HL-60 (cell line): ENCODE measurements at regions not wholly inside any gene's neighbourhood (a gene's known extent, or its start where the extent isn't known, plus 50 kb on each side); places are given as distances from the start of the nearest gene placed in this dataset.

Source experiments
- DNase-seq, 2 experiments: peaks; one replicate each; pipeline ENCODE4 v3.0.0-alpha.2; 2010 to 2020; ENCODE audit warnings: low read depth in 1 of 2, low spot score in 1 of 2
- H3K27ac ChIP-seq: fragments of 250-450 bp; sonication (Bioruptor Pico); replicated peaks from 2 replicates; pipeline ENCODE4 v1.5.1; 2020; ENCODE audit warnings: mild to moderate bottlenecking, moderate library complexity
- H3K27me3 ChIP-seq: fragments of 250-450 bp; sonication (Bioruptor Pico); 2 replicates; pipeline ENCODE4 v1.5.1; 2021; ENCODE audit warnings: mild to moderate bottlenecking, moderate library complexity; ENCODE audit not compliant: insufficient read depth, poor library complexity, severe bottlenecking
- H3K4me3 ChIP-seq: replicated peaks from 2 replicates; pipeline ENCODE4 v1.5.1; 2011; ENCODE audit warnings: mild to moderate bottlenecking, control low read depth, low read length; ENCODE audit not compliant: insufficient read depth
- CTCF ChIP-seq: IDR thresholded peaks from one replicate; pipeline ENCODE4 v1.5.1; 2011; ENCODE audit warnings: low read length, control low read depth, inconsistent platforms; ENCODE audit not compliant: insufficient read depth
- GABPA ChIP-seq: IDR thresholded peaks from 2 replicates; pipeline ENCODE4 v1.6.1; 2012; ENCODE audit warnings: low read depth
- POLR2AphosphoS5 ChIP-seq: IDR thresholded peaks from 2 replicates; pipeline ENCODE4 v1.6.1; 2012; ENCODE audit warnings: low read depth
- SPI1 ChIP-seq: IDR thresholded peaks from 2 replicates; pipeline ENCODE4 v1.6.1; 2012; ENCODE audit warnings: low read depth, mild to moderate bottlenecking, borderline replicate concordance
- TF ChIP-seq, protein P1 (sequence below): IDR thresholded peaks from 2 replicates; pipeline ENCODE4 v1.6.1; 2012; ENCODE audit warnings: low read depth; ENCODE audit not compliant: insufficient replicate concordance

- no peak for DNase-seq
- Histone ChIP-seq H3K27ac (no peak overlapping the region), H3K27me3 (no peaks in the 10 kb centered on the region), H3K4me3 (no peak overlapping the region)
- TF ChIP-seq CTCF: no peak
- no peak for TF ChIP-seq GABPA
- TF ChIP-seq, protein P1, sequence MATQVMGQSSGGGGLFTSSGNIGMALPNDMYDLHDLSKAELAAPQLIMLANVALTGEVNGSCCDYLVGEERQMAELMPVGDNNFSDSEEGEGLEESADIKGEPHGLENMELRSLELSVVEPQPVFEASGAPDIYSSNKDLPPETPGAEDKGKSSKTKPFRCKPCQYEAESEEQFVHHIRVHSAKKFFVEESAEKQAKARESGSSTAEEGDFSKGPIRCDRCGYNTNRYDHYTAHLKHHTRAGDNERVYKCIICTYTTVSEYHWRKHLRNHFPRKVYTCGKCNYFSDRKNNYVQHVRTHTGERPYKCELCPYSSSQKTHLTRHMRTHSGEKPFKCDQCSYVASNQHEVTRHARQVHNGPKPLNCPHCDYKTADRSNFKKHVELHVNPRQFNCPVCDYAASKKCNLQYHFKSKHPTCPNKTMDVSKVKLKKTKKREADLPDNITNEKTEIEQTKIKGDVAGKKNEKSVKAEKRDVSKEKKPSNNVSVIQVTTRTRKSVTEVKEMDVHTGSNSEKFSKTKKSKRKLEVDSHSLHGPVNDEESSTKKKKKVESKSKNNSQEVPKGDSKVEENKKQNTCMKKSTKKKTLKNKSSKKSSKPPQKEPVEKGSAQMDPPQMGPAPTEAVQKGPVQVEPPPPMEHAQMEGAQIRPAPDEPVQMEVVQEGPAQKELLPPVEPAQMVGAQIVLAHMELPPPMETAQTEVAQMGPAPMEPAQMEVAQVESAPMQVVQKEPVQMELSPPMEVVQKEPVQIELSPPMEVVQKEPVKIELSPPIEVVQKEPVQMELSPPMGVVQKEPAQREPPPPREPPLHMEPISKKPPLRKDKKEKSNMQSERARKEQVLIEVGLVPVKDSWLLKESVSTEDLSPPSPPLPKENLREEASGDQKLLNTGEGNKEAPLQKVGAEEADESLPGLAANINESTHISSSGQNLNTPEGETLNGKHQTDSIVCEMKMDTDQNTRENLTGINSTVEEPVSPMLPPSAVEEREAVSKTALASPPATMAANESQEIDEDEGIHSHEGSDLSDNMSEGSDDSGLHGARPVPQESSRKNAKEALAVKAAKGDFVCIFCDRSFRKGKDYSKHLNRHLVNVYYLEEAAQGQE: no peak
- TF ChIP-seq POLR2AphosphoS5: no peak
Measured at GRCh38 chr6:9272671-9273070, 837.3 kb upstream of the SLC35B3 start.

- Histone ChIP-seq H3K27ac (no peak overlapping the region), H3K27me3 (no peaks in the 10 kb centered on the region), H3K4me3 (no peak overlapping the region)
- no peak for DNase-seq
- no peak for TF ChIP-seq POLR2AphosphoS5
- TF ChIP-seq, protein P1: no peak
- no peak for TF ChIP-seq GABPA
- no peak for TF ChIP-seq SPI1
Measured at GRCh38 chr6:9266741-9267140, 831.4 kb upstream of the SLC35B3 start.

DNA sequence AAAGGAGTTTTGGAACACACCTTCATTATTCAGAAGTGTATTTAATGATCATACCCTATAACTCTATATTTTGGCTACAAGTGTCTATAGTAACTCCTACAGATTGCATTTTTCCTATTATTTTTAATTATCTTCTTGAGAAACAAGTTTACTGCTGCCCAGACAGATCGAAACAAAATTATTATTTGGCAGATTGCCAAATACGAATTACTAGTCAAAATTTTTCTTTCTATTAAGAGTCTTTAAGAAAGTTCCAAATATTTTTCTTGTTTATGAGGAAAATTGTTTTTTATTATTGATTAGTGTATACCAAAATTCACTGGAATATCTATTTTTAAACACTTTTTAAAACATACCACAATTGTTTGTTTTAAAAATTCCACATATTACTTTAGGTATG, 821.9 kb upstream of the SLC35B3 start:
- no peak for DNase-seq
- Histone ChIP-seq H3K27ac (no peak overlapping the region), H3K27me3 (no peaks in the 10 kb centered on the region), H3K4me3 (no peak overlapping the region)
- TF ChIP-seq CTCF (no peak), SPI1 (no peak), POLR2AphosphoS5 (no peak), GABPA (no peak)
- TF ChIP-seq, protein P1: no peak

GRCh38 chr6:9254251-9254650, 818.9 kb upstream of the SLC35B3 start:
- Histone ChIP-seq H3K27me3 (no peaks in the 10 kb centered on the region), H3K4me3 (no peak overlapping the region), H3K27ac (no peak overlapping the region)
- no peak for TF ChIP-seq GABPA
- no peak for DNase-seq
